ENCODE measurements at regions not wholly inside any gene's neighbourhood (a gene's known extent, or its start where the extent isn't known, plus 50 kb on each side); places are given as distances from the start of the nearest gene placed in this dataset.

DNA sequence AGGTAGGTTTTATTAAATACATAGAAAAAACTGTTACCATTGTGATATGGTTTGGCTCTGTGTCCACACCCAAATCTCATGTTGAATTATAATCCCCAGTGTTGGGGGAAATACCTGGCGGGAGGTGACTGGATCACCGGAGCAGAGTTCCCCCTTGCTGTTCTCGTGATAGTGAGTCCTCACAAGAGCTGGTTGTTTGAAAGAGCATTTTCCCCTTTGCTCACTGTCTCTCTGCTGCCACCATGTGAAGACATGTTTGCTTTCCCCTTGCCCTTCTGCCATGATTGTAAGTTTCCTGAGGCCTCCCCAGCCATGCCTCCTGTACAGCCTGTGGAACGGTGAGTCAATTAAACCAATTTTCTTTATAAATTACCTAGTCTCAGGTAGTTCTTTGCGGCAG lies 352.7 kb upstream of the SLC39A10 start:
- in situ Hi-C loops (cut with MboI; ENCODE audit: low pct_unique_long_range_greater_than_20kb, low sequenced_read_pairs, unreplicated experiment): loop anchor here (25.0 kb wide), 1 partner anchor 358 kb away; the partner anchor contains the start of gene SLC39A10
- no peak for DNase-seq (ENCODE audit: low spot score)
- peak; percentile 26 for TF ChIP-seq CTCF (IDR thresholded peaks at IDR 0.05; ENCODE audit: extremely low read depth, insufficient read depth, missing control alignments)

DNA sequence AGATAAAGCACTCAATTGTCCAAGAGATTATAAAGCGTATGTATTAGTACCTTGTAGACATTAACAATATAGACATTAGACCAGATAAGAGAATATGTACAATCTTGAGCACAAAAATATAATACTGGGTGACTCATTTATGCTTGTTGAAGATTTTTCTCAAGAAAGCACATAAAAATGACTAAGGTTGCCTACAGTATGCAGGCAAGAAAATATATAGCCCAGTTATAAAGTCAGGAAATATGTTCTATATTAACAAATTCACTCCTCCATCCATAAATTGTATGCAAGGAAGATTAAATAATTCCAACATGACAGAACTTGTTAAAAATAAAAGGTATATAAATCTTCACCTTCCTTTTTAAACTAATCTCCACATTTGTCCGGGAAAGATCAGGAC lies 356.4 kb upstream of the SLC39A10 start:
- in situ Hi-C loops (cut with MboI; ENCODE audit: low pct_unique_long_range_greater_than_20kb, low sequenced_read_pairs, unreplicated experiment): loop anchor here (25.0 kb wide), 1 partner anchor 362 kb away; the partner anchor contains the start of gene SLC39A10
- DNase-seq (ENCODE audit: low spot score): no peak
- no peak for TF ChIP-seq CTCF (IDR thresholded peaks at IDR 0.05; ENCODE audit: extremely low read depth, insufficient read depth, missing control alignments)

DNA sequence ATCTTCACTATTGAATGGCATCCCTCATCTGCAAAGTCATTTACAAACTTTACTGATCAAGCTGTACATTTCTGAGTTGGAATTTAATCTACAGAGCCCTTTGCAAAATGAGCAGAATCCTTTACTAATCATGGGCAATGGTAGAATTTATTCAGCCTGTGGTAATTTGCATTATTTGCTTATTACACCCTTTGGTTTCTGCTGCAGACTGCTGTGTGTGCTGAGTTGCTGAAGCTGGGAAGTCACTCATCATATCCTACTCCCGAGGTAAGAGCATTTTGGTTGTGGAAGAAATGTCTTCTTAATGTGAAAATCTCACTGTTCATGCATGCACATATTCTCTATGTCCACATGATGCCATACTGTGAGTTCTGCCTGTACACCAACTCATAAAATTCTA lies 357.4 kb upstream of the SLC39A10 start:
- no peak for TF ChIP-seq CTCF (IDR thresholded peaks at IDR 0.05; ENCODE audit: extremely low read depth, insufficient read depth, missing control alignments)
- in situ Hi-C loops (cut with MboI; ENCODE audit: low pct_unique_long_range_greater_than_20kb, low sequenced_read_pairs, unreplicated experiment): no loop called here

GRCh38 chr2:195296490-195296889 lies 360.5 kb upstream of the SLC39A10 start:
- in situ Hi-C loops (cut with MboI; ENCODE audit: low pct_unique_long_range_greater_than_20kb, low sequenced_read_pairs, unreplicated experiment): no loop called here
- TF ChIP-seq CTCF (IDR thresholded peaks at IDR 0.05; ENCODE audit: extremely low read depth, insufficient read depth, missing control alignments): no peak
- DNase-seq (ENCODE audit: low spot score): no peak

More for the DNA sequence above, 357.4 kb upstream of the SLC39A10 start:
- DNase-seq (ENCODE audit: low spot score): no peak

DNA sequence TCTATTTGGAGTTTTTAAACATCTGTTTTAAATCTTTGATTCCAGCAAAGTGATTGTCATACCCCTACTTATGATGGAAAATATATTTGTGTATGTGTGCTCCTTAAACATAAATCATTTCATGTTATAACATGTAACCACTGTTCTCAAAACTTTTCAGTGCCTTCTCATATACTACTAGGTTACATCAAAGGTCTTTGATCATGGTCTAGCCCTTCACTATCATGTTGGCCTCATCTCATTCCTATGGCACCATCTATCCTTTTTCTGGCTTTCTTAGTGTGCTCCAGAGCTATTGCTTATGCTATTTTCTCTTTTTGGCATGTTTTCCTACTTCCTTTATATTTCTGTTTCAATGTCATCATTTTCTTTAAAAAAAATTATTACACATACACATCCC lies 367.9 kb upstream of the SLC39A10 start:
- TF ChIP-seq CTCF (IDR thresholded peaks at IDR 0.05; ENCODE audit: extremely low read depth, insufficient read depth, missing control alignments): no peak
- DNase-seq (ENCODE audit: low spot score): no peak
- in situ Hi-C loops (cut with MboI; ENCODE audit: low pct_unique_long_range_greater_than_20kb, low sequenced_read_pairs, unreplicated experiment): no loop called here

DNA sequence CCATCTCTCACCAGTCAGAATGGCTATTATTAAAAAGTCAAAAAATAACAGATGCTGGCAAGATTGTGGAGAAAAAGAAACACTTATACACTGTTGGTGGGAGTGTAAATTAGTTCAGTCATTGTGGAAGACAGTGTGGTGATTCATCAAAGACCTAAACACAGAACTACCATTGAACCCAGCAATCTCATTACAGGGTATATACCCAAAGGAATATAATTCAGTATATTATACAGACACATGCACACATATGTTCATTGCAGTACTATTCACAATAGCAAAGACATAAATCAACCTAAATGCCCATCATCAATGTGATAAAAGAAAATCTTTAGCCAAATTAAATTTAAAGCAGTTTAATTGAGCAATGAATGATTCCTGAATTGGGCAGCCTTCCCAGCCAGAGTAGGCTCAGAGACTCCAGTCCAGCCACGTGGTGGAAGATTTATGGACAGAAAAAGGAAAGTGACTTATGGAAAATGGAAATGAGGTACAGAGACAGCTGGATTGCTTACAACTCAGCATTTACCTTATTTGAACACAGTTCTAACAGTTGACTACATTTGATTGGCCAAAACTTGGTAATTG lies 377.1 kb upstream of the SLC39A10 start:
- in situ Hi-C loops (cut with MboI; ENCODE audit: low pct_unique_long_range_greater_than_20kb, low sequenced_read_pairs, unreplicated experiment): no loop called here
- TF ChIP-seq CTCF (IDR thresholded peaks at IDR 0.05; ENCODE audit: extremely low read depth, insufficient read depth, missing control alignments): no peak
- no peak for DNase-seq (ENCODE audit: low spot score)
